BLaER1 (cell line): ENCODE measurements at regions not wholly inside any gene's neighbourhood (a gene's known extent, or its start where the extent isn't known, plus 50 kb on each side); places are given as distances from the start of the nearest gene placed in this dataset.

Experiments
- H3K27ac ChIP-seq: shearing (Covaris generic); formaldehyde crosslinking; 2 replicates; pipeline ENCODE4 v1.8.1; 2022
- H3K27me3 ChIP-seq: shearing (Covaris generic); formaldehyde crosslinking; 2 replicates; pipeline ENCODE4 v1.8.1; 2022
- H3K36me3 ChIP-seq: shearing (Covaris generic); formaldehyde crosslinking; 2 replicates; pipeline ENCODE4 v1.8.1; 2022
- H3K4me1 ChIP-seq: shearing (Covaris generic); formaldehyde crosslinking; 2 replicates; pipeline ENCODE4 v1.8.1; 2022
- H3K4me2 ChIP-seq: shearing (Covaris generic); formaldehyde crosslinking; 2 replicates; pipeline ENCODE4 v1.8.1; 2022
- H3K4me3 ChIP-seq: shearing (Covaris generic); formaldehyde crosslinking; 2 replicates; pipeline ENCODE4 v1.8.1; 2022
- H3K9ac ChIP-seq: shearing (Covaris generic); formaldehyde crosslinking; 2 replicates; pipeline ENCODE4 v1.8.1; 2022
- H3K9me3 ChIP-seq: shearing (Covaris generic); formaldehyde crosslinking; 2 replicates; pipeline ENCODE4 v1.8.1; 2022
- H4K20me1 ChIP-seq: shearing (Covaris generic); formaldehyde crosslinking; 2 replicates; pipeline ENCODE4 v1.8.1; 2022
- Cebpa-rat ChIP-seq: shearing (Covaris generic); IDR thresholded peaks from 2 replicates; pipeline ENCODE4 v1.8.1; 2022

DNA sequence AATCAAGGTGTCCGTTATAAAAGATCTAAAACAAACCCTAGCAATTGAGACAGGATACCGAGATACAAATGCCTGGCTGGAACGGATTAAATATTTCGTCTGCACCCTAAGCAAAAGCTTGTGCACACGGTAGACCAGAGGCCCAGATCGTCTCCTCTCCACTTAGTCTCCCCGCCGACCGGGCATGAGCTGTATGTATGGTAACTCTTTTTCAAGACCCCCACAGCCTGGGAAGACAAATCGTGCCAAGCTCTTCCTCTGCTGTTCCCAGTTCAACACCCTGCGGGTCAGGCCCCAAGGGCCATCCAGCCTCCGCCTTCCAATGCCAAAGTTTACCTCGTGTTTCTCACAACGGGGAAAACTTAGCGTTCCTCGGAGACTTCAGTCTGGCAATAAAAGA is 285.7 kb upstream of the GALNT17 start:
- Histone ChIP-seq H3K27me3 (no peaks in the 10 kb centered on the region), H3K4me1 (no peaks in the 10 kb centered on the region), H3K9me3 (peaks cover 24% of the 10 kb centered on the region), H3K4me2 (no peak overlapping the region), H3K36me3 (no peaks in the 10 kb centered on the region), H4K20me1 (no peaks in the 10 kb centered on the region), H3K9ac (no peak overlapping the region), H3K27ac (no peak overlapping the region), H3K4me3 (no peak overlapping the region)
- no peak for TF ChIP-seq Cebpa-rat

DNA sequence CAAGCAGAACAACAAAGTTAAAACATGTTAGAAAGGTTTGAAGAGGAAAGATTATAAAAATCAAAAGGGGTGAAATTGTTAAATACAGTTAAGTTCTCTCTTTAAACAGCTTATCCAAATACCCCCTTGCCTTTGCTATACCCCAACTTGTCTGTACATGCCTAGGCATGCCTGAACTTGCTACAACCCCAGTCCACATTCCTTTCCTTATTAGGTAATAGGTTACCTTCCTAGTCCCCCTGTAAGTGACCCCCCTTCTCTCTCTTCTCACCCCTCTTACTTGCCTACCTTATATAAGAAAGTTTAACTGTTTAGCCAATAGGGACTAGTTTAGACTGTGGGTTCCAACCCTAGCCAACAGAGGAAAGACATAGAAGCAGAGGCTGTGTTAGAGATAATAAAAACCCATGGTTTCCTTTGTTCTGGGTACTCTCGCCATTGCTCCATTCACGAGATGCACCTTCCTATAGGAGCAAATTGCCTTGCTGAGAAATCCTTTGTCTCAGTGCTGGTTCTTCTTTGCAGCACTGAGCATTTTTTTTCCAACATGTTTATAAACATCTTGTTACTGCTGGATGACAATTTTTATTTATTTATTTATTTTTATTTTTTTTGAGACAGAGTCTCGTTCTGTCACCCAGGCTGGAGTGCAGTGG is 282.2 kb upstream of the GALNT17 start:
- no peaks in the 10 kb centered on the region for H3K4me1 ChIP-seq

DNA sequence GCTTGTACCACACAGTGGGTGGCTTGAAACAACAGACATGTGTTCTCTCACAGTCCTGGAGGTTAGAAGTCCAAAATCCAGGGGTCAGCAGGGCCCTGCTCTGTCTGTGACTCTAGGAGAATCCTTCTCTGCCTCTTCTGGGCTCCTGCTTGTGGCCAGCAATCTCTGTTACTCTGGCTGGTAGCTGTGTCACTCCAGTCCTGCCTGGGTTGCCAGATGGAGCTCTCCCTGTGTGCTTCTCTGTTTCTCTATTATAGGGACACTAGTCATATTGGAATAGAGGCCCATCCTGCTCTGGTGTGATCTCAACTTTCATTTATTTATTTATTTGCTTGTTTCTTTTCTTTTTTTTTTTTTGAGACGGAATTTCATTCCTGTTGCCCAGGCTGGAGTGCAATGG is 276.6 kb upstream of the GALNT17 start:
- no peak overlapping the region for H3K27ac ChIP-seq
- H3K4me1 ChIP-seq: no peaks in the 10 kb centered on the region

More for the DNA sequence above, 282.2 kb upstream of the GALNT17 start:
- Histone ChIP-seq H3K27me3 (no peaks in the 10 kb centered on the region), H3K4me3 (no peak overlapping the region), H3K9me3 (peaks cover 24% of the 10 kb centered on the region), H3K27ac (no peak overlapping the region), H3K4me2 (no peak overlapping the region), H4K20me1 (no peaks in the 10 kb centered on the region), H3K9ac (no peak overlapping the region), H3K36me3 (no peaks in the 10 kb centered on the region)
- no peak for TF ChIP-seq Cebpa-rat

GRCh38 chr7:70856901-70857630 is 274.9 kb upstream of the GALNT17 start:
- Histone ChIP-seq H3K4me3 (no peak overlapping the region), H3K4me2 (no peak overlapping the region), H3K4me1 (no peaks in the 10 kb centered on the region), H3K9ac (no peak overlapping the region), H3K9me3 (0 out of 2 replicates have a peak, but pooled peaks cover 3% of the 10 kb centered on the region), H3K27ac (no peak overlapping the region), H3K27me3 (no peaks in the 10 kb centered on the region), H4K20me1 (no peaks in the 10 kb centered on the region), H3K36me3 (no peaks in the 10 kb centered on the region)
- TF ChIP-seq Cebpa-rat: no peak

More for the DNA sequence above, 276.6 kb upstream of the GALNT17 start:
- H4K20me1 ChIP-seq: no peaks in the 10 kb centered on the region
- H3K4me3 ChIP-seq: no peak overlapping the region
- peaks cover 11% of the 10 kb centered on the region for H3K9me3 ChIP-seq
- H3K4me2 ChIP-seq: no peak overlapping the region
- H3K9ac ChIP-seq: no peak overlapping the region
- TF ChIP-seq Cebpa-rat: no peak
- no peaks in the 10 kb centered on the region for H3K27me3 ChIP-seq
- H3K36me3 ChIP-seq: no peaks in the 10 kb centered on the region

GRCh38 chr7:70857793-70858545 is 274.0 kb upstream of the GALNT17 start:
- H3K36me3 ChIP-seq: no peaks in the 10 kb centered on the region
- H3K4me3 ChIP-seq: no peak overlapping the region
- H3K9ac ChIP-seq: no peak overlapping the region
- H3K4me2 ChIP-seq: no peak overlapping the region
- no peak overlapping the region for H3K27ac ChIP-seq
- H4K20me1 ChIP-seq: no peaks in the 10 kb centered on the region
- H3K4me1 ChIP-seq: no peaks in the 10 kb centered on the region
- no peaks in the 10 kb centered on the region for H3K27me3 ChIP-seq
- H3K9me3 ChIP-seq: 0 out of 2 replicates have a peak, but pooled peaks cover 3% of the 10 kb centered on the region
- no peak for TF ChIP-seq Cebpa-rat

DNA sequence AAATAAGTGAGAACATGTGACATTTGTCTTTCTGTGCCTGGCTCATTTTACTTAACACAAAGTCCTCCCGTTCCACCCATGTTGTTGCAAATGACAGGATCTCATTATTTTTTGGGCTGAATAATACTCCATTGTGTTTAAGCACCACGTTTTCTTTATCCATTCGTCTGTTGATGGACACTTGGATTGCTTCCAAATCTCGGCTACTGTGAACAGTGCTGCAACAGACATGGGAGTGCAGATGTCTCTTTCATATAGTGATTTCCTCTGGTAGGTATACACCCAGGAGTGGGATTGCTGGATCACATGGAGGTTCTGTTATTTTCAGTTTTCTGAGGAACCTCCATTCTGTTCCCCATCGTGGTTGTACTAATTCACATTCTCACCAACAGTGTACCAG is 264.4 kb upstream of the GALNT17 start:
- H3K4me1 ChIP-seq: no peaks in the 10 kb centered on the region
- no peaks in the 10 kb centered on the region for H3K36me3 ChIP-seq
- H3K27me3 ChIP-seq: no peaks in the 10 kb centered on the region
- no peak for TF ChIP-seq Cebpa-rat
- H3K27ac ChIP-seq: no peak overlapping the region
- H3K9ac ChIP-seq: no peak overlapping the region
- H3K4me2 ChIP-seq: no peak overlapping the region
- no peak overlapping the region for H3K4me3 ChIP-seq
- no peaks in the 10 kb centered on the region for H3K9me3 ChIP-seq
- H4K20me1 ChIP-seq: no peaks in the 10 kb centered on the region

- H3K27ac ChIP-seq: no peak overlapping the region
- H3K27me3 ChIP-seq: no peaks in the 10 kb centered on the region
- no peaks in the 10 kb centered on the region for H3K9me3 ChIP-seq
- no peaks in the 10 kb centered on the region for H3K36me3 ChIP-seq
- no peaks in the 10 kb centered on the region for H4K20me1 ChIP-seq
- H3K4me2 ChIP-seq: no peak overlapping the region
- H3K4me3 ChIP-seq: no peak overlapping the region
- H3K9ac ChIP-seq: no peak overlapping the region
- no peak for TF ChIP-seq Cebpa-rat
- H3K4me1 ChIP-seq: no peaks in the 10 kb centered on the region
Measured at GRCh38 chr7:70870349-70870748, 261.6 kb upstream of the GALNT17 start.

DNA sequence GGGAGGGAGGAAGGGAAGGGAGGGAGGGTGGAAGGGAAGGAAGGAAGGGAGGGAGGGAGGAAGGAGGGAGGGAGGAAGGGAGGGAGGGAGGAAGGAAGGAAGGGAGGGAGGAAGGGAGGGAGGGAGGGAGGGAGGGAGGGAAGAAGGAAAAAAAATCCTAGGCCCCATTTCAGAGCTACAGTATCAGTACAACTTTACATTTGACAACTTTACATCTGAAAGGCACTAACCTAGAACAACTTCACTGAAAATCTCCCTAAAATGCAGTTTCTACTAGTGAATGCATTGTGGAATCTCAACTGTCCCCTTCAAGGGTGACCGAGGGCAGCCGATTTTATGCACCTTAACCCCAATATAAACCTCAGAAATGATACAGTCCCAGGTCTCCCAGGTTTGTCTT is 259.8 kb upstream of the GALNT17 start:
- no peak overlapping the region for H3K4me3 ChIP-seq

GRCh38 chr7:70881167-70881847 is 250.6 kb upstream of the GALNT17 start:
- no peak for TF ChIP-seq Cebpa-rat
- H3K4me2 ChIP-seq: no peak overlapping the region
- H3K4me3 ChIP-seq: no peak overlapping the region
- H3K27me3 ChIP-seq: no peaks in the 10 kb centered on the region
- no peak overlapping the region for H3K27ac ChIP-seq
- H3K36me3 ChIP-seq: no peaks in the 10 kb centered on the region
- no peaks in the 10 kb centered on the region for H3K9me3 ChIP-seq
- no peaks in the 10 kb centered on the region for H3K4me1 ChIP-seq
- H3K9ac ChIP-seq: no peak overlapping the region
- no peaks in the 10 kb centered on the region for H4K20me1 ChIP-seq

More for the DNA sequence above, 259.8 kb upstream of the GALNT17 start:
- Histone ChIP-seq H3K27me3 (no peaks in the 10 kb centered on the region), H3K9me3 (no peaks in the 10 kb centered on the region), H3K4me2 (no peak overlapping the region), H3K36me3 (no peaks in the 10 kb centered on the region), H3K27ac (no peak overlapping the region), H4K20me1 (no peaks in the 10 kb centered on the region), H3K9ac (no peak overlapping the region), H3K4me1 (no peaks in the 10 kb centered on the region)
- no peak for TF ChIP-seq Cebpa-rat
